IMR-90 (cell line): ENCODE measurements at regions not wholly inside any gene's neighbourhood (a gene's known extent, or its start where the extent isn't known, plus 50 kb on each side); places are given as distances from the start of the nearest gene placed in this dataset.

Source experiments
- ATAC-seq: fragments of 200-7000 bp; cut with Tn5 transposase; 2 replicates; pipeline ENCODE4 v1.9.1; 2020; ENCODE audit warnings: low read depth, mild to moderate bottlenecking, moderate library complexity
- BruUV-seq: library from RNA; stranded (reverse); fragments of 400-500 nt; replicated peaks from 2 replicates; lab custom pipeline; 2021; lab: Mats Ljungman, UMichigan
- CTCF ChIA-PET: fragments of 300-600 bp; formaldehyde crosslinking; extraction: SDS; loops from one replicate; lab custom pipeline; 2021; ENCODE audit warnings: antibody characterized with exemption; lab: Yijun Ruan, JAX
- POLR2A ChIA-PET: fragments of 300-600 bp; sonication (Branson Sonifier 250); formaldehyde crosslinking; loops from one replicate; lab custom pipeline; 2022; ENCODE audit warnings: antibody characterized with exemption; ENCODE audit not compliant: unreplicated experiment; lab: Charles Lee
- DNase-seq: peaks from one replicate; pipeline ENCODE4 v3.0.0; 2013
- H2AFZ ChIP-seq: replicated peaks from 2 replicates; pipeline ENCODE3; 2013; ENCODE audit warnings: low read length, mild to moderate bottlenecking; ENCODE audit not compliant: poor library complexity
- H2AK5ac ChIP-seq: 2 replicates; pipeline ENCODE4 v1.6.1; 2013; ENCODE audit warnings: low read depth, low read length, inconsistent platforms
- H2AK9ac ChIP-seq: replicated peaks from 2 replicates; pipeline ENCODE3; 2013; ENCODE audit warnings: mild to moderate bottlenecking, low read depth, low read length, moderate library complexity; ENCODE audit not compliant: poor library complexity
- H2BK120ac ChIP-seq: 2 replicates; pipeline ENCODE4 v1.6.1; 2013; ENCODE audit warnings: low read depth, low read length, inconsistent platforms
- H2BK15ac ChIP-seq: 3 replicates; pipeline ENCODE4 v1.6.1; 2013; ENCODE audit warnings: low read depth, low read length, inconsistent platforms
- H2BK20ac ChIP-seq: 2 replicates; pipeline ENCODE4 v1.6.1; 2013; ENCODE audit warnings: low read depth, mild to moderate bottlenecking, inconsistent platforms, low read length, moderate library complexity
- H2BK5ac ChIP-seq: 2 replicates; pipeline ENCODE4 v1.6.1; 2013; ENCODE audit warnings: mild to moderate bottlenecking, low read depth, low read length, inconsistent platforms; ENCODE audit not compliant: poor library complexity, severe bottlenecking
- H3K14ac ChIP-seq: replicated peaks from 2 replicates; pipeline ENCODE4 v1.6.1; 2013; ENCODE audit warnings: low read depth, low read length, inconsistent platforms
- H3K18ac ChIP-seq: 2 replicates; pipeline ENCODE4 v1.6.1; 2013; ENCODE audit warnings: low read depth, low read length, control low read depth
- H3K23ac ChIP-seq: 2 replicates; pipeline ENCODE4 v1.6.1; 2013; ENCODE audit warnings: low read depth, low read length, inconsistent platforms
- H3K27ac ChIP-seq: 2 replicates; pipeline ENCODE4 v1.5.1; 2013; ENCODE audit warnings: mild to moderate bottlenecking, control low read depth, low read length; ENCODE audit not compliant: insufficient read depth
- H3K27me3 ChIP-seq: 2 replicates; pipeline ENCODE4 v1.6.1; 2013; ENCODE audit warnings: low read length; ENCODE audit not compliant: control insufficient read depth, insufficient read depth
- H3K36me3 ChIP-seq: 2 replicates; pipeline ENCODE4 v1.6.1; 2013; ENCODE audit warnings: low read length, mixed read lengths; ENCODE audit not compliant: control insufficient read depth, insufficient read depth
- H3K4ac ChIP-seq: 2 replicates; pipeline ENCODE4 v1.6.1; 2013; ENCODE audit warnings: low read depth, low read length, inconsistent platforms
- H3K4me1 ChIP-seq: 2 replicates; pipeline ENCODE4 v1.6.1; 2013; ENCODE audit warnings: low read length, mixed read lengths; ENCODE audit not compliant: control insufficient read depth, insufficient read depth
- H3K4me2 ChIP-seq: 2 replicates; pipeline ENCODE4 v1.6.1; 2013; ENCODE audit warnings: low read depth, mild to moderate bottlenecking, control low read depth, low read length, moderate library complexity
- H3K4me3 ChIP-seq: 2 replicates; pipeline ENCODE4 v1.5.1; 2013; ENCODE audit warnings: low read depth, mild to moderate bottlenecking, control low read depth, low read length, moderate library complexity; ENCODE audit not compliant: insufficient read depth
- H3K56ac ChIP-seq: 2 replicates; pipeline ENCODE4 v1.6.1; 2013; ENCODE audit warnings: low read length, inconsistent platforms; ENCODE audit not compliant: insufficient read depth; ENCODE audit errors: extremely low read depth
- H3K79me1 ChIP-seq, 2 experiments: 2 replicates each; pipeline ENCODE4 v1.6.1; 2013; ENCODE audit warnings: low read length in 2 of 2, inconsistent platforms in 1 of 2, low read depth in 1 of 2
- H3K9ac ChIP-seq: 2 replicates; pipeline ENCODE4 v1.6.1; 2013; ENCODE audit warnings: low read depth, low read length, control low read depth
- H3K9me1 ChIP-seq: 2 replicates; pipeline ENCODE4 v1.6.1; 2013; ENCODE audit warnings: low read length, inconsistent platforms; ENCODE audit not compliant: insufficient read depth
- H3K9me3 ChIP-seq: 2 replicates; pipeline ENCODE4 v1.6.1; 2013; ENCODE audit warnings: low read length; ENCODE audit not compliant: control insufficient read depth, insufficient read depth
- H4K20me1 ChIP-seq: 2 replicates; pipeline ENCODE4 v1.6.1; 2013; ENCODE audit warnings: low read length, inconsistent platforms; ENCODE audit not compliant: insufficient read depth
- H4K5ac ChIP-seq: 2 replicates; pipeline ENCODE4 v1.6.1; 2013; ENCODE audit warnings: mild to moderate bottlenecking, low read depth, low read length, control low read depth
- H4K8ac ChIP-seq, 2 experiments: 2 replicates each; pipeline ENCODE4 v1.6.1; 2013; ENCODE audit warnings: low read depth in 2 of 2, low read length in 2 of 2, control low read depth in 1 of 2, inconsistent platforms in 1 of 2
- H4K91ac ChIP-seq: 2 replicates; pipeline ENCODE4 v1.6.1; 2013; ENCODE audit warnings: low read depth, low read length, inconsistent platforms; ENCODE audit not compliant: insufficient read depth
- CEBPB ChIP-seq: IDR thresholded peaks from 2 replicates; pipeline ENCODE4 v1.6.1; 2012; ENCODE audit warnings: low read depth, low read length, improper control_type of control experiment
- FOS ChIP-seq: fragments of 150-350 bp; IDR thresholded peaks from 2 replicates; pipeline ENCODE4 v1.6.1; 2016; ENCODE audit warnings: low read depth, low read length
- MAFK ChIP-seq: IDR thresholded peaks from 2 replicates; pipeline ENCODE4 v1.6.1; 2012; ENCODE audit warnings: low read depth, low read length, improper control_type of control experiment
- NFE2L2 ChIP-seq: fragments of 150-350 bp; IDR thresholded peaks from 2 replicates; pipeline ENCODE4 v1.6.1; 2016; ENCODE audit warnings: low read depth, mild to moderate bottlenecking, low read length
- RAD21 ChIP-seq: IDR thresholded peaks from 2 replicates; pipeline ENCODE4 v1.6.1; 2012; ENCODE audit warnings: low read length, improper control_type of control experiment
- RFX5 ChIP-seq: IDR thresholded peaks from 2 replicates; pipeline ENCODE4 v1.8.0; 2012; ENCODE audit warnings: low read depth, mild to moderate bottlenecking, low read length, moderate library complexity
- SMC3 ChIP-seq: fragments of 150-350 bp; IDR thresholded peaks from 2 replicates; pipeline ENCODE4 v1.6.1; 2016; ENCODE audit warnings: low read depth, mild to moderate bottlenecking, antibody characterized with exemption, low read length, moderate library complexity
- WGBS, 2 experiments: methylation state at CpG; one replicate each; pipeline versions ENCODE4 v1.1.5 to v1.1.7; 2013; ENCODE audit warnings: missing lambda C conversion rate in 2 of 2; ENCODE audit not compliant: insufficient read length in 1 of 2; ENCODE audit errors: extremely low coverage in 2 of 2; 5-methylcytosine and 5-hydroxymethylcytosine counted together
- dilution Hi-C: fragments of 300-500 bp; cut with HindIII; formaldehyde crosslinking; loops from one replicate; pipeline ENCODE4 v1.14.3; 2018; ENCODE audit warnings: low sequenced_read_pairs; ENCODE audit not compliant: unreplicated experiment
- in situ Hi-C: fragments of 300-500 bp; cut with MboI; formaldehyde crosslinking; loops from 3 replicates; pipeline ENCODE4 v1.14.3; 2019; ENCODE audit warnings: low sequenced_read_pairs, inconsistent platforms, mixed read lengths
- intact Hi-C: fragments of 100-400 bp; cut with micrococcal nuclease; formaldehyde crosslinking; loops from 2 replicates; pipeline ENCODE4 v1.10.0; 2022
- TF ChIP-seq, protein P1 (sequence below): fragments of 150-350 bp; IDR thresholded peaks from 2 replicates; pipeline ENCODE4 v1.6.1; 2017; ENCODE audit warnings: mild to moderate bottlenecking, antibody characterized with exemption, low read length, low read depth
- TF ChIP-seq, protein P2 (sequence below): fragments of 150-350 bp; IDR thresholded peaks from 2 replicates; pipeline ENCODE4 v1.6.1; 2016; ENCODE audit warnings: low read depth, mild to moderate bottlenecking, low read length, moderate library complexity, borderline replicate concordance
- TF ChIP-seq, protein P3 (sequence below): conservative IDR thresholded peaks from 2 replicates; pipeline ENCODE4 v1.5.1; 2012; ENCODE audit warnings: mild to moderate bottlenecking, low read depth, low read length, improper control_type of control experiment

DNA sequence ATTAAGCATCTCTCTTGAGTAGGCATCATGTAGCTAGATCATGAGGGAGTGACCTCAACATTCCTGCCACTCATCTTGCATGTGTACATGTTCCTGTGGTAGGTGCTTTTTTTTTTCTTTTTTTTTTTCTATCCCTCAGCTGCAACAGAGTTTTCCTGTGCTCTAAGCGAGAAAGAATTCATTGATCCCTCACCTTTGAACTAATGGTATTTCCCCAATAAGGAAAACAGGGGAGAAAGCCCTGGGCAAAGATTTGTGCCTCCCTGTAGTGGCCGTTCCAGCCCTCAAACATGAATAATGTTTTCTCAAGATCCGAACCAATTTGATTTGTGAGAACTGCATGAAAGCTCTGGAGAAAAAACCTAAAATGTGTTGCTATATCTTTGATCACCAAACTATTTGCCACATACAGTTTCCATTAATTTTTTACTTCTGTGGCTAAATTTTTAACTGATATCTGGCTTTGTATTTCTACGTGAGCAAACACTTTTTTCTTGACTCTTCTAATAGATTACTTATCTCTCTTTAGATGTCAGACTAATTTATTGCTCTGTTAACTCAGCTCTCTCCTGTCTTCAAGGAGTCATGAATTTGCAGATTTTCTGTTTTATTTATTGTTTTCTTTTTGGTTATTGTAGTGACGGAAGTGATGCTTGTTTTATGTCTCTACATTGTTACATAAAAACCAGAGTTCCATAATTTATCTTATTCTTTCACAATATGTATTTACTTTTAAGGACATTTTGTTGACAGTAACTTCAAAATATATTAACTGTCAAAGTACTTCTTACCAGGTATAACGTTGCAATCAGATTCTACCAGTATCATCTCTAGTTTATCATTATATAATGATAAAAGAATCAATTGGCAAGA lies 1396.5 kb downstream of the OTOL1 start:
- no peak for TF ChIP-seq NFE2L2
- TF ChIP-seq SMC3: no peak
- TF ChIP-seq, protein P1, sequence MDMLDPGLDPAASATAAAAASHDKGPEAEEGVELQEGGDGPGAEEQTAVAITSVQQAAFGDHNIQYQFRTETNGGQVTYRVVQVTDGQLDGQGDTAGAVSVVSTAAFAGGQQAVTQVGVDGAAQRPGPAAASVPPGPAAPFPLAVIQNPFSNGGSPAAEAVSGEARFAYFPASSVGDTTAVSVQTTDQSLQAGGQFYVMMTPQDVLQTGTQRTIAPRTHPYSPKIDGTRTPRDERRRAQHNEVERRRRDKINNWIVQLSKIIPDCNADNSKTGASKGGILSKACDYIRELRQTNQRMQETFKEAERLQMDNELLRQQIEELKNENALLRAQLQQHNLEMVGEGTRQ: no peak
- TF ChIP-seq, protein P2, sequence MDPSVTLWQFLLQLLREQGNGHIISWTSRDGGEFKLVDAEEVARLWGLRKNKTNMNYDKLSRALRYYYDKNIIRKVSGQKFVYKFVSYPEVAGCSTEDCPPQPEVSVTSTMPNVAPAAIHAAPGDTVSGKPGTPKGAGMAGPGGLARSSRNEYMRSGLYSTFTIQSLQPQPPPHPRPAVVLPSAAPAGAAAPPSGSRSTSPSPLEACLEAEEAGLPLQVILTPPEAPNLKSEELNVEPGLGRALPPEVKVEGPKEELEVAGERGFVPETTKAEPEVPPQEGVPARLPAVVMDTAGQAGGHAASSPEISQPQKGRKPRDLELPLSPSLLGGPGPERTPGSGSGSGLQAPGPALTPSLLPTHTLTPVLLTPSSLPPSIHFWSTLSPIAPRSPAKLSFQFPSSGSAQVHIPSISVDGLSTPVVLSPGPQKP: no peak
- TF ChIP-seq CEBPB: no peak
- no peak for TF ChIP-seq RFX5
- no peak for TF ChIP-seq RAD21
- no peak for TF ChIP-seq FOS
- TF ChIP-seq, protein P3, sequence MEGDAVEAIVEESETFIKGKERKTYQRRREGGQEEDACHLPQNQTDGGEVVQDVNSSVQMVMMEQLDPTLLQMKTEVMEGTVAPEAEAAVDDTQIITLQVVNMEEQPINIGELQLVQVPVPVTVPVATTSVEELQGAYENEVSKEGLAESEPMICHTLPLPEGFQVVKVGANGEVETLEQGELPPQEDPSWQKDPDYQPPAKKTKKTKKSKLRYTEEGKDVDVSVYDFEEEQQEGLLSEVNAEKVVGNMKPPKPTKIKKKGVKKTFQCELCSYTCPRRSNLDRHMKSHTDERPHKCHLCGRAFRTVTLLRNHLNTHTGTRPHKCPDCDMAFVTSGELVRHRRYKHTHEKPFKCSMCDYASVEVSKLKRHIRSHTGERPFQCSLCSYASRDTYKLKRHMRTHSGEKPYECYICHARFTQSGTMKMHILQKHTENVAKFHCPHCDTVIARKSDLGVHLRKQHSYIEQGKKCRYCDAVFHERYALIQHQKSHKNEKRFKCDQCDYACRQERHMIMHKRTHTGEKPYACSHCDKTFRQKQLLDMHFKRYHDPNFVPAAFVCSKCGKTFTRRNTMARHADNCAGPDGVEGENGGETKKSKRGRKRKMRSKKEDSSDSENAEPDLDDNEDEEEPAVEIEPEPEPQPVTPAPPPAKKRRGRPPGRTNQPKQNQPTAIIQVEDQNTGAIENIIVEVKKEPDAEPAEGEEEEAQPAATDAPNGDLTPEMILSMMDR: no peak
- no peak for TF ChIP-seq MAFK
- Histone ChIP-seq H3K4me1 (no peaks in the 10 kb centered on the region), H3K18ac (no peak overlapping the region), H2AFZ (no peak overlapping the region), H4K91ac (no peak overlapping the region), H3K4me3 (no peak overlapping the region), H3K79me1 (no peaks in the 10 kb centered on the region), H2BK120ac (no peak overlapping the region), H2BK5ac (no peak overlapping the region), H2BK15ac (no peak overlapping the region), H4K20me1 (no peaks in the 10 kb centered on the region), H3K4ac (no peak overlapping the region), H3K56ac (no peak overlapping the region), H3K9ac (no peak overlapping the region), H3K36me3 (no peaks in the 10 kb centered on the region), H2BK20ac (no peak overlapping the region), H3K9me3 (no peaks in the 10 kb centered on the region), H4K5ac (no peak overlapping the region), H3K4me2 (no peak overlapping the region), H2AK5ac (no peak overlapping the region), H3K27me3 (no peaks in the 10 kb centered on the region), H3K23ac (no peak overlapping the region), H2AK9ac (no peak overlapping the region), H3K14ac (no peak overlapping the region), H3K9me1 (no peaks in the 10 kb centered on the region), H3K27ac (no peak overlapping the region), H4K8ac (no peak overlapping the region)
- WGBS, 2 experiments: no CpG with 5 or more reads among the region's 6 CpGs
- no peak for DNase-seq
- in situ Hi-C loops (no loop called here), intact Hi-C loops (no loop called here), dilution Hi-C loops (no loop called here)
- POLR2A ChIA-PET: no interaction called here
- BruUV-seq: no TSS peak
- ATAC-seq: no peak
- CTCF ChIA-PET: no interaction called here
